Dermis microvascular lymphatic vessel endothelial cell (primary cell): ENCODE measurements at regions not wholly inside any gene's neighbourhood (a gene's known extent, or its start where the extent isn't known, plus 50 kb on each side); places are given as distances from the start of the nearest gene placed in this dataset.

Source experiments
- DNase-seq, 2 donors: peaks; one replicate each; pipeline versions ENCODE4 v3.0.0 to v3.0.0-alpha.2; 2010; ENCODE audit warnings: low read depth in 2 of 2

- DNase-seq, result no peak
Observed at GRCh38 chr2:226531061-226531810, 268.4 kb downstream of the IRS1 start.

- no peak for DNase-seq
Observed at GRCh38 chr2:226529556-226529955, 270.1 kb downstream of the IRS1 start.

GRCh38 chr2:226526716-226527115 lies 272.9 kb downstream of the IRS1 start:
- no peak for DNase-seq

- DNase-seq, result no peak
Observed at GRCh38 chr2:226524381-226524843, 275.2 kb downstream of the IRS1 start.

GRCh38 chr2:226520723-226521122 lies 278.9 kb downstream of the IRS1 start:
- DNase-seq, result no peak

- DNase-seq, result no peak
Observed at GRCh38 chr2:226515344-226516055, 284.1 kb downstream of the IRS1 start.

- no peak for DNase-seq
Observed at GRCh38 chr2:226514895-226515294, 284.7 kb downstream of the IRS1 start.

- no peak for DNase-seq
Observed at GRCh38 chr2:226511311-226511710, 288.3 kb downstream of the IRS1 start.

GRCh38 chr2:226508683-226509082 lies 290.9 kb downstream of the IRS1 start:
- DNase-seq, result no peak

- DNase-seq, result no peak
Observed at GRCh38 chr2:226508005-226508404, 291.6 kb downstream of the IRS1 start.

- DNase-seq, result no peak
Observed at GRCh38 chr2:226497146-226497909, 302.3 kb downstream of the IRS1 start.

- no peak for DNase-seq
Observed at GRCh38 chr2:226496273-226496550, 303.4 kb downstream of the IRS1 start.

GRCh38 chr2:226495466-226496272 lies 304.0 kb downstream of the IRS1 start:
- DNase-seq, result no peak

- DNase-seq, result no peak
Observed at GRCh38 chr2:226491112-226491511, 308.5 kb downstream of the IRS1 start.

GRCh38 chr2:226489775-226490541 lies 309.7 kb downstream of the IRS1 start:
- DNase-seq, result no peak

GRCh38 chr2:226488034-226488433 lies 311.6 kb downstream of the IRS1 start:
- DNase-seq, result no peak

GRCh38 chr2:226487573-226487972 lies 312.0 kb downstream of the IRS1 start:
- no peak for DNase-seq

GRCh38 chr2:226483745-226484619 lies 315.6 kb downstream of the IRS1 start:
- DNase-seq, result no peak

GRCh38 chr2:226483143-226483542 lies 316.5 kb downstream of the IRS1 start:
- no peak for DNase-seq
